ENCODE measurements at regions not wholly inside any gene's neighbourhood (a gene's known extent, or its start where the extent isn't known, plus 50 kb on each side); places are given as distances from the start of the nearest gene placed in this dataset.

DNA sequence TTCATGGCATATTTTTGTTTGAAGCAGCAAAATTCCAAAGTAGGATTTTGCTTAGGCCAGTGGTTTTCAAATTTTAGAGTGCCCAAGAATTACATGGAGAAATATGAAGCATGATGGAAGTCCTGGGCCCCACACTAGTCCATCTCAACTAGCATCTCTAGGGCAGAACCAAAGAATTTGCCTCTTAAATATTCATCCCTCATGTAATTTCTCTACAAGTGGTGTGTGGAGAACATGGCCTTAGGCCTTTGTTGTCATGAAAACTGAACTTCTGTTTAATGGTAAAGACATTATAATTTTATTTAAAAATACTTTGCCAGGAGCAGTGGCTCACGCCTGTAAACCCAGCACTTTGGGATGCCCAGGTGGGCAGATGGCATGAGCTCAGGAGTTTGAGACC lies 75.9 kb upstream of the CCNG1 start:
- H3K14ac ChIP-seq (replicated peaks; ENCODE audit: low read depth, low read length) = no peak overlapping the region
- no peak overlapping the region for H3K56ac ChIP-seq (ENCODE audit: extremely low read depth, insufficient read depth, low read length)
- no CpG with 5 or more reads among the region's 1 CpG for WGBS, 2 experiments (ENCODE audit: extremely low coverage in 2 of 2, insufficient read length in 1 of 2)
- H3K4me1 ChIP-seq (ENCODE audit: control insufficient read depth, insufficient read depth, low read length) = no peaks in the 10 kb centered on the region
- no peak overlapping the region for H2BK120ac ChIP-seq (ENCODE audit: low read depth, low read length)
- no peak for DNase-seq
- no peak overlapping the region for H2BK20ac ChIP-seq (ENCODE audit: low read depth, low read length)
- no peak overlapping the region for H3K27ac ChIP-seq (ENCODE audit: insufficient read depth, low read length)
- no peak overlapping the region for H3K9ac ChIP-seq (ENCODE audit: low read depth, low read length)
- H2AK9ac ChIP-seq (replicated peaks; ENCODE audit: low read depth, low read length, poor library complexity) = no peak overlapping the region
- ChIA-PET CTCF (no interaction called here), POLR2A (ENCODE audit: unreplicated experiment) (no interaction called here)
- no peak overlapping the region for H3K18ac ChIP-seq (ENCODE audit: low read depth, low read length)
- H4K5ac ChIP-seq (ENCODE audit: low read depth, low read length) = no peak overlapping the region
- H3K4me3 ChIP-seq (ENCODE audit: insufficient read depth, low read depth, low read length) = no peak overlapping the region
- no peak overlapping the region for H2BK5ac ChIP-seq (ENCODE audit: low read depth, low read length, poor library complexity, severe bottlenecking)
- in situ Hi-C loops (cut with MboI; ENCODE audit: low sequenced_read_pairs) = no loop called here
- H3K27me3 ChIP-seq (ENCODE audit: control insufficient read depth, insufficient read depth, low read length) = no peaks in the 10 kb centered on the region
- no peak overlapping the region for H3K23ac ChIP-seq (ENCODE audit: low read depth, low read length)
- no peaks in the 10 kb centered on the region for H3K9me1 ChIP-seq (ENCODE audit: insufficient read depth, low read length)
- H4K91ac ChIP-seq (ENCODE audit: insufficient read depth, low read depth, low read length) = no peak overlapping the region
- no peak for TF ChIP-seq BHLHE40 (IDR thresholded peaks at IDR 0.05; ENCODE audit: low read depth, low read length)
- TF ChIP-seq RCOR1 (IDR thresholded peaks at IDR 0.05; ENCODE audit: insufficient replicate concordance, low read length) = no peak
- no peak for TF ChIP-seq CEBPB (IDR thresholded peaks at IDR 0.05; ENCODE audit: low read depth, low read length)
- no peak overlapping the region for H2AFZ ChIP-seq (replicated peaks; ENCODE audit: low read length, poor library complexity)
- no peaks in the 10 kb centered on the region for H4K20me1 ChIP-seq (ENCODE audit: insufficient read depth, low read length)
- H3K9me3 ChIP-seq (ENCODE audit: control insufficient read depth, insufficient read depth, low read length) = no peaks in the 10 kb centered on the region
- H3K79me1 ChIP-seq (ENCODE audit: low read depth in 1 of 2, low read length in 2 of 2) = no peaks in the 10 kb centered on the region
- no peak for ATAC-seq (ENCODE audit: low read depth)
- no peak overlapping the region for H4K8ac ChIP-seq (ENCODE audit: low read depth in 2 of 2, low read length in 2 of 2)
- H2BK15ac ChIP-seq (ENCODE audit: low read depth, low read length) = no peak overlapping the region
- H3K4me2 ChIP-seq (ENCODE audit: low read depth, low read length) = no peak overlapping the region
- H3K36me3 ChIP-seq (ENCODE audit: control insufficient read depth, insufficient read depth, low read length) = no peaks in the 10 kb centered on the region
- intact Hi-C loops (cut with micrococcal nuclease) = no loop called here
- dilution Hi-C loops (cut with HindIII; ENCODE audit: low sequenced_read_pairs, unreplicated experiment) = no loop called here
- no peak overlapping the region for H2AK5ac ChIP-seq (ENCODE audit: low read depth, low read length)
- BruUV-seq (replicated peaks) = no TSS peak
- H3K4ac ChIP-seq (ENCODE audit: low read depth, low read length) = no peak overlapping the region

Data from IMR-90 (cell line).